ENCODE measurements at regions not wholly inside any gene's neighbourhood (a gene's known extent, or its start where the extent isn't known, plus 50 kb on each side); places are given as distances from the start of the nearest gene placed in this dataset.

DNA sequence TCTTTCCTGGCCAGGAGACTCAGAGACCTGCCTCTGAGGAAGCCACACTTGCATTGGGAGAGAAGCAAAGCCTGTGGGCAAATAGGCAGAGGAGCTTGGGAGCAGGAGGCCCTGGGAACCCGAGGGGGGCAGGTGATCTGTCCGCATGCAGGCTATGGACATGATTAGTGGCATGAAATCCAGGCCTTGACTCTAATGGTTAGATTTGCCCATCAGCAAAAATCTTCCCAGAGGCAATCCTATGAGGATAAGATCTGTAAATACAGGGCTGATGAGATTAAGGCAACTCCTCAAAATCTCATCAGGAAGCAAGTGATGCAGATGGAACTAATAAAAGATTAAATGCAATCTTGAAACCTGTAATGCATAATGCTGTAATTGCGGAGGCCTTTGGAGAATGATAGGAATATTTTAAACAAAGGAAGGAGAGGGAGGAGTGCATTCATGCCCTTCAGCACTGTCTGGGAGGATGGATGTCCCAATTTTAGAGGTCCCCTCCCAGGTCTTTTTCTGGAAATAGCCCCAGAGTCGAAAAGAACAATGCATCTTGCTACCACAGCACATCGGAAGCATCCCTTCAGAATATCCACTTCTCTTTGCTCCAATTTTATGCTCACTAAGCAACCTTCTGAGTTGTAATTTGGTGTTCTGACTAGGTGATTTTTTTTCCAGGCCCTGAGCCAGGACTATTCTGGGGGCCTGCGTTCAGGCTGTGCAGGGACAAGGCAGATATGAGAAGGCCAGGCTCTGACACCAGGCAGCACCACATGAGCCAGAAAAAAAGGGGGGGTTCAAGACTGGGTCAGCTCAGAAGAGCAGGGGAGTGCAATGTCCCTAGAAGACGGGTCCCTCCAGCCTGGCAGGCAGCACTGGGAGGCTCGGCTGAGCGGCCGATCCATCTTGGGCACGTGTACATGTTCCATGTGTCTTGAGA, 66.5 kb downstream of the MED10 start:
- TF ChIP-seq RAD21 (IDR thresholded peaks at IDR 0.05; ENCODE audit: low read depth) (no peak), YY1 (IDR thresholded peaks at IDR 0.05; ENCODE audit: low read depth) (no peak), ZBTB7A (IDR thresholded peaks at IDR 0.05; ENCODE audit: low read depth) (no peak), CREB1 (IDR thresholded peaks at IDR 0.05; ENCODE audit: low read depth) (no peak), EP300 (IDR thresholded peaks at IDR 0.05; ENCODE audit: borderline replicate concordance) (no peak), TAF1 (IDR thresholded peaks at IDR 0.05; ENCODE audit: low read depth) (no peak), TEAD4 (IDR thresholded peaks at IDR 0.05) (no peak), FOXM1 (IDR thresholded peaks at IDR 0.05; ENCODE audit: borderline replicate concordance, low read depth) (no peak), CEBPB (IDR thresholded peaks at IDR 0.05) (no peak), TCF12 (IDR thresholded peaks at IDR 0.05; ENCODE audit: low read depth) (no peak), NFIC (IDR thresholded peaks at IDR 0.05) (no peak), EGR1 (IDR thresholded peaks at IDR 0.05) (no peak)
- TF ChIP-seq, protein P1, sequence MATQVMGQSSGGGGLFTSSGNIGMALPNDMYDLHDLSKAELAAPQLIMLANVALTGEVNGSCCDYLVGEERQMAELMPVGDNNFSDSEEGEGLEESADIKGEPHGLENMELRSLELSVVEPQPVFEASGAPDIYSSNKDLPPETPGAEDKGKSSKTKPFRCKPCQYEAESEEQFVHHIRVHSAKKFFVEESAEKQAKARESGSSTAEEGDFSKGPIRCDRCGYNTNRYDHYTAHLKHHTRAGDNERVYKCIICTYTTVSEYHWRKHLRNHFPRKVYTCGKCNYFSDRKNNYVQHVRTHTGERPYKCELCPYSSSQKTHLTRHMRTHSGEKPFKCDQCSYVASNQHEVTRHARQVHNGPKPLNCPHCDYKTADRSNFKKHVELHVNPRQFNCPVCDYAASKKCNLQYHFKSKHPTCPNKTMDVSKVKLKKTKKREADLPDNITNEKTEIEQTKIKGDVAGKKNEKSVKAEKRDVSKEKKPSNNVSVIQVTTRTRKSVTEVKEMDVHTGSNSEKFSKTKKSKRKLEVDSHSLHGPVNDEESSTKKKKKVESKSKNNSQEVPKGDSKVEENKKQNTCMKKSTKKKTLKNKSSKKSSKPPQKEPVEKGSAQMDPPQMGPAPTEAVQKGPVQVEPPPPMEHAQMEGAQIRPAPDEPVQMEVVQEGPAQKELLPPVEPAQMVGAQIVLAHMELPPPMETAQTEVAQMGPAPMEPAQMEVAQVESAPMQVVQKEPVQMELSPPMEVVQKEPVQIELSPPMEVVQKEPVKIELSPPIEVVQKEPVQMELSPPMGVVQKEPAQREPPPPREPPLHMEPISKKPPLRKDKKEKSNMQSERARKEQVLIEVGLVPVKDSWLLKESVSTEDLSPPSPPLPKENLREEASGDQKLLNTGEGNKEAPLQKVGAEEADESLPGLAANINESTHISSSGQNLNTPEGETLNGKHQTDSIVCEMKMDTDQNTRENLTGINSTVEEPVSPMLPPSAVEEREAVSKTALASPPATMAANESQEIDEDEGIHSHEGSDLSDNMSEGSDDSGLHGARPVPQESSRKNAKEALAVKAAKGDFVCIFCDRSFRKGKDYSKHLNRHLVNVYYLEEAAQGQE (IDR thresholded peaks at IDR 0.05; ENCODE audit: low read depth): no peak
- TF ChIP-seq, protein P2, sequence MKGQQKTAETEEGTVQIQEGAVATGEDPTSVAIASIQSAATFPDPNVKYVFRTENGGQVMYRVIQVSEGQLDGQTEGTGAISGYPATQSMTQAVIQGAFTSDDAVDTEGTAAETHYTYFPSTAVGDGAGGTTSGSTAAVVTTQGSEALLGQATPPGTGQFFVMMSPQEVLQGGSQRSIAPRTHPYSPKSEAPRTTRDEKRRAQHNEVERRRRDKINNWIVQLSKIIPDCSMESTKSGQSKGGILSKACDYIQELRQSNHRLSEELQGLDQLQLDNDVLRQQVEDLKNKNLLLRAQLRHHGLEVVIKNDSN (IDR thresholded peaks at IDR 0.05): no peak
- TF ChIP-seq, protein P3, sequence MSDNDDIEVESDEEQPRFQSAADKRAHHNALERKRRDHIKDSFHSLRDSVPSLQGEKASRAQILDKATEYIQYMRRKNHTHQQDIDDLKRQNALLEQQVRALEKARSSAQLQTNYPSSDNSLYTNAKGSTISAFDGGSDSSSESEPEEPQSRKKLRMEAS (IDR thresholded peaks at IDR 0.05): no peak

DNA sequence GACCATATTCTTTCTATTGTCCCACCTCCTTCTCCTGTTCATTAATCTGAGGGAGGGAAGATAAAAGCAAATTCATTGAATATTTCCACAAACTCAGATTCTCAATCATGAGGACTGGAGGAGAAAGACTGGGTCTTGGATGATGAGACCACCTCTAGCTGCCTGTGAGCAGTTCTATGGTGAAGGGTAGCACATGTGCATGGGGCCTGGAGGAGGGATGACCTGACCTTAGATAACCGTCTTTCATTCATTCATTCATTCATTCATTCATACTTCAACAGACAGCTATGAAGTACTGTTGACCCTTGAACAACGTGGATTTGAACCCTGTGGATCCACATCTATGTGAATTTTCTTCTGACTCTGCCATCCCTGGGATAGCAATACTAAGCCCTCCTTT, 68.4 kb downstream of the MED10 start:
- no peak for TF ChIP-seq TCF12 (IDR thresholded peaks at IDR 0.05; ENCODE audit: low read depth)
- TF ChIP-seq, protein P2 (IDR thresholded peaks at IDR 0.05): no peak
- no peak for TF ChIP-seq TEAD4 (IDR thresholded peaks at IDR 0.05)
- no peak for TF ChIP-seq CREB1 (IDR thresholded peaks at IDR 0.05; ENCODE audit: low read depth)
- no peak for TF ChIP-seq CEBPB (IDR thresholded peaks at IDR 0.05)
- no peak for TF ChIP-seq EGR1 (IDR thresholded peaks at IDR 0.05)
- TF ChIP-seq, protein P3 (IDR thresholded peaks at IDR 0.05): no peak

DNA sequence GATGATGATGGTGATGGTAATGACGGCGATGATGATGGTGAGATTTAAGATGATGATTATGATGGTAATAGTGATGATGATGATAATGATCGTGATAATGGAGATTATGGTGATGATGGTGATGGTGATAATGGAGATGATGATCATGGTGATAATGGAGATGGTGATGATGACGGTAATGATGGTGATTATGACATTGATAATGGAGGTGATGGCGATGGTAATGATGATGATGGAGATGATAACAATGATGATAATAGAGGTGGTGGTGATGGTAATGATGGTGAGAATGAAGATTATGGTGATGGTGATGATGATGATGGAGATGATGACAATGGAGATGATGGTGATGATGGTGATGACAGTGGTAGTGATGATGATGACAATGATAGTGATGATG, 69.7 kb downstream of the MED10 start:
- TF ChIP-seq, protein P1 (IDR thresholded peaks at IDR 0.05; ENCODE audit: low read depth): no peak
- TF ChIP-seq RAD21 (IDR thresholded peaks at IDR 0.05; ENCODE audit: low read depth): no peak
- TF ChIP-seq EP300 (IDR thresholded peaks at IDR 0.05; ENCODE audit: borderline replicate concordance): no peak
- TF ChIP-seq ZBTB7A (IDR thresholded peaks at IDR 0.05; ENCODE audit: low read depth): no peak
- TF ChIP-seq EGR1 (IDR thresholded peaks at IDR 0.05): no peak
- no peak for TF ChIP-seq YY1 (IDR thresholded peaks at IDR 0.05; ENCODE audit: low read depth)
- TF ChIP-seq FOXM1 (IDR thresholded peaks at IDR 0.05; ENCODE audit: borderline replicate concordance, low read depth): no peak
- TF ChIP-seq, protein P3 (IDR thresholded peaks at IDR 0.05): no peak
- no peak for TF ChIP-seq TAF1 (IDR thresholded peaks at IDR 0.05; ENCODE audit: low read depth)
- TF ChIP-seq, protein P2 (IDR thresholded peaks at IDR 0.05): no peak
- TF ChIP-seq NFIC (IDR thresholded peaks at IDR 0.05): no peak
- no peak for TF ChIP-seq CREB1 (IDR thresholded peaks at IDR 0.05; ENCODE audit: low read depth)
- no peak for TF ChIP-seq TCF12 (IDR thresholded peaks at IDR 0.05; ENCODE audit: low read depth)

DNA sequence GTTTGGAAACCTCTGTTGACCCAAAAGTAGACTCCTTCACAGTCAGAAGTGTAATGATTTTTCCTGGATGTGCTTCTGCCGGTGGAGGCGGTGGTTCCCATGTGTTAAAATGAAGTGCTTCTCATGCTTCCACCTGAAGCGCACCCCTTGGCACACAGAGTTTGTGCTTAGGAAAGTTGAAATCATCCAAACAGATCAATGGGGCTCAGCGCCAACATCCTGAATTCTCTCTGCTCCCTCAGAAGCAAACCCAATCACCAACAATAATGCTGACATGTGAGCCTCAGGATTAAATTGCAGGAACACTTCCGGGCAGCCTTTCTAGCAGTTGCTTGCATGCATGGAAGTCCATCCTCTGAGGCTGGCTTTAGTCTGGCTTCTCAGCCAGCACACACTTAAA, 71.0 kb downstream of the MED10 start:
- TF ChIP-seq TAF1 (IDR thresholded peaks at IDR 0.05; ENCODE audit: low read depth) (no peak), YY1 (IDR thresholded peaks at IDR 0.05; ENCODE audit: low read depth) (no peak), NFIC (IDR thresholded peaks at IDR 0.05) (no peak), FOXM1 (IDR thresholded peaks at IDR 0.05; ENCODE audit: borderline replicate concordance, low read depth) (no peak), EGR1 (IDR thresholded peaks at IDR 0.05) (no peak), EP300 (IDR thresholded peaks at IDR 0.05; ENCODE audit: borderline replicate concordance) (no peak), TCF12 (IDR thresholded peaks at IDR 0.05; ENCODE audit: low read depth) (no peak), CEBPB (IDR thresholded peaks at IDR 0.05) (no peak), ZBTB7A (IDR thresholded peaks at IDR 0.05; ENCODE audit: low read depth) (no peak), RAD21 (IDR thresholded peaks at IDR 0.05; ENCODE audit: low read depth) (no peak), TEAD4 (IDR thresholded peaks at IDR 0.05) (no peak), CREB1 (IDR thresholded peaks at IDR 0.05; ENCODE audit: low read depth) (no peak)
- TF ChIP-seq, protein P1 (IDR thresholded peaks at IDR 0.05; ENCODE audit: low read depth): no peak
- TF ChIP-seq, protein P3 (IDR thresholded peaks at IDR 0.05): no peak
- TF ChIP-seq, protein P2 (IDR thresholded peaks at IDR 0.05): no peak
